HG03460 (cell line): ENCODE measurements at regions not wholly inside any gene's neighbourhood (a gene's known extent, or its start where the extent isn't known, plus 50 kb on each side); places are given as distances from the start of the nearest gene placed in this dataset.

Source experiments
- ATAC-seq: cut with Tn5 transposase; IDR thresholded peaks from one replicate; pipeline ENCODE4 v1.9.1; 2021; ENCODE audit not compliant: unreplicated experiment

GRCh38 chr2:40914666-40915065, 462.8 kb upstream of the SLC8A1 start:
- ATAC-seq = no peak

- ATAC-seq = no peak
Measured at GRCh38 chr2:40915651-40916050, 463.8 kb upstream of the SLC8A1 start.

- no peak for ATAC-seq
Measured at GRCh38 chr2:40935349-40935748, 483.5 kb upstream of the SLC8A1 start.

- ATAC-seq = no peak
Measured at GRCh38 chr2:40937284-40937683, 485.4 kb upstream of the SLC8A1 start.

GRCh38 chr2:40953341-40953740, 501.5 kb upstream of the SLC8A1 start:
- ATAC-seq = no peak

GRCh38 chr2:40955042-40955441, 503.2 kb upstream of the SLC8A1 start:
- ATAC-seq = no peak

- ATAC-seq = no peak
Measured at GRCh38 chr2:40955635-40956034, 503.7 kb upstream of the SLC8A1 start.

GRCh38 chr2:40957508-40957907, 505.6 kb upstream of the SLC8A1 start:
- no peak for ATAC-seq

GRCh38 chr2:40962026-40962425, 510.1 kb upstream of the SLC8A1 start:
- ATAC-seq = no peak

GRCh38 chr2:40964509-40965250, 512.8 kb upstream of the SLC8A1 start:
- no peak for ATAC-seq

GRCh38 chr2:40967451-40967850, 515.6 kb upstream of the SLC8A1 start:
- no peak for ATAC-seq

- no peak for ATAC-seq
Measured at GRCh38 chr2:40975151-40975550, 523.3 kb upstream of the SLC8A1 start.

GRCh38 chr2:40997362-40997761, 545.5 kb upstream of the SLC8A1 start:
- no peak for ATAC-seq

GRCh38 chr2:41000374-41000773, 548.5 kb upstream of the SLC8A1 start:
- ATAC-seq = no peak

- no peak for ATAC-seq
Measured at GRCh38 chr2:41000906-41001305, 549.0 kb upstream of the SLC8A1 start.

- no peak for ATAC-seq
Measured at GRCh38 chr2:41004700-41005099, 552.8 kb upstream of the SLC8A1 start.

GRCh38 chr2:41020358-41020757, 568.5 kb upstream of the SLC8A1 start:
- ATAC-seq = no peak

GRCh38 chr2:41024816-41025215, 572.9 kb upstream of the SLC8A1 start:
- no peak for ATAC-seq

- peak; percentile 81 for ATAC-seq
Measured at GRCh38 chr2:41026613-41027012, 574.7 kb upstream of the SLC8A1 start.

- ATAC-seq = no peak
Measured at GRCh38 chr2:41027095-41027494, 575.2 kb upstream of the SLC8A1 start.

GRCh38 chr2:41031282-41031681, 579.4 kb upstream of the SLC8A1 start:
- no peak for ATAC-seq

- ATAC-seq = no peak
Measured at GRCh38 chr2:41032715-41033114, 580.8 kb upstream of the SLC8A1 start.

- ATAC-seq = no peak
Measured at GRCh38 chr2:41033127-41033526, 581.2 kb upstream of the SLC8A1 start.
